HG03378 (cell line): ENCODE measurements at regions not wholly inside any gene's neighbourhood (a gene's known extent, or its start where the extent isn't known, plus 50 kb on each side); places are given as distances from the start of the nearest gene placed in this dataset.

Source experiments
- ATAC-seq: cut with Tn5 transposase; IDR thresholded peaks from one replicate; pipeline ENCODE4 v1.9.1; 2021; ENCODE audit warnings: mild to moderate bottlenecking, moderate library complexity; ENCODE audit not compliant: unreplicated experiment

GRCh38 chr3:56902468-56903160 is 100.9 kb upstream of the ARHGEF3 start:
- ATAC-seq: no peak

- ATAC-seq: no peak
These were observed 99.1 kb upstream of the ARHGEF3 start for GRCh38 chr3:56900801-56901200.

- ATAC-seq: no peak
These were observed 98.1 kb upstream of the ARHGEF3 start for GRCh38 chr3:56899851-56900250.

GRCh38 chr3:56899078-56899477 is 97.3 kb upstream of the ARHGEF3 start:
- no peak for ATAC-seq

- ATAC-seq: no peak
These were observed 94.6 kb upstream of the ARHGEF3 start for GRCh38 chr3:56896357-56896756.

- ATAC-seq: peak; percentile 60
These were observed 93.2 kb upstream of the ARHGEF3 start for GRCh38 chr3:56894881-56895431.

- ATAC-seq: no peak
These were observed 88.8 kb upstream of the ARHGEF3 start for GRCh38 chr3:56890448-56891091.

GRCh38 chr3:56889131-56889530 is 87.4 kb upstream of the ARHGEF3 start:
- no peak for ATAC-seq

GRCh38 chr3:56887402-56888025 is 85.8 kb upstream of the ARHGEF3 start:
- ATAC-seq: no peak

- ATAC-seq: no peak
These were observed 84.6 kb upstream of the ARHGEF3 start for GRCh38 chr3:56886314-56886713.

- no peak for ATAC-seq
These were observed 84.1 kb upstream of the ARHGEF3 start for GRCh38 chr3:56885879-56886278.

- ATAC-seq: no peak
These were observed 83.7 kb upstream of the ARHGEF3 start for GRCh38 chr3:56885453-56885852.

GRCh38 chr3:56884387-56884786 is 82.6 kb upstream of the ARHGEF3 start:
- ATAC-seq: no peak

GRCh38 chr3:56883828-56884227 is 82.1 kb upstream of the ARHGEF3 start:
- ATAC-seq: no peak

GRCh38 chr3:56882896-56883295 is 81.1 kb upstream of the ARHGEF3 start:
- ATAC-seq: no peak

- ATAC-seq: no peak
These were observed 80.1 kb upstream of the ARHGEF3 start for GRCh38 chr3:56881841-56882240.

GRCh38 chr3:56880720-56881575 is 79.2 kb upstream of the ARHGEF3 start:
- no peak for ATAC-seq

GRCh38 chr3:56879436-56880215 is 77.9 kb upstream of the ARHGEF3 start:
- no peak for ATAC-seq

- no peak for ATAC-seq
These were observed 76.3 kb upstream of the ARHGEF3 start for GRCh38 chr3:56878074-56878473.

GRCh38 chr3:56876916-56877315 is 75.2 kb upstream of the ARHGEF3 start:
- ATAC-seq: no peak
